ENCODE measurements at regions not wholly inside any gene's neighbourhood (a gene's known extent, or its start where the extent isn't known, plus 50 kb on each side); places are given as distances from the start of the nearest gene placed in this dataset.

- 91% methylated on average over 16 of the region's 16 CpGs for whole genome bisulfite sequencing
- no peak for DNase-seq (ENCODE audit: extremely low spot score)
- Histone ChIP-seq H3K4me3 (ENCODE audit: low read depth, low read length) (no peak overlapping the region), H3K27ac (ENCODE audit: low read depth) (no peak overlapping the region), H3K36me3 (ENCODE audit: insufficient read depth) (no peaks in the 10 kb centered on the region), H3K4me1 (ENCODE audit: insufficient read depth) (no peaks in the 10 kb centered on the region)
These were observed 369.8 kb upstream of the SMIM30 start for GRCh38 chr7:113487925-113488731.

GRCh38 chr7:113486548-113486947, 368.2 kb upstream of the SMIM30 start:
- Histone ChIP-seq H3K36me3 (ENCODE audit: insufficient read depth) (no peaks in the 10 kb centered on the region), H3K27ac (ENCODE audit: low read depth) (no peak overlapping the region), H3K4me1 (ENCODE audit: insufficient read depth) (no peaks in the 10 kb centered on the region), H3K4me3 (ENCODE audit: low read depth, low read length) (no peak overlapping the region)
- no peak for DNase-seq (ENCODE audit: extremely low spot score)
- 93% methylated on average over 2 of the region's 2 CpGs for WGBS

- DNase-seq (ENCODE audit: extremely low spot score) = no peak
- Histone ChIP-seq H3K4me3 (ENCODE audit: low read depth, low read length) (no peak overlapping the region), H3K4me1 (ENCODE audit: insufficient read depth) (no peaks in the 10 kb centered on the region), H3K36me3 (ENCODE audit: insufficient read depth) (no peaks in the 10 kb centered on the region), H3K27ac (ENCODE audit: low read depth) (no peak overlapping the region)
- WGBS = 92% methylated on average over 4 of the region's 4 CpGs
These were observed 365.3 kb upstream of the SMIM30 start for GRCh38 chr7:113483657-113484056.

DNA sequence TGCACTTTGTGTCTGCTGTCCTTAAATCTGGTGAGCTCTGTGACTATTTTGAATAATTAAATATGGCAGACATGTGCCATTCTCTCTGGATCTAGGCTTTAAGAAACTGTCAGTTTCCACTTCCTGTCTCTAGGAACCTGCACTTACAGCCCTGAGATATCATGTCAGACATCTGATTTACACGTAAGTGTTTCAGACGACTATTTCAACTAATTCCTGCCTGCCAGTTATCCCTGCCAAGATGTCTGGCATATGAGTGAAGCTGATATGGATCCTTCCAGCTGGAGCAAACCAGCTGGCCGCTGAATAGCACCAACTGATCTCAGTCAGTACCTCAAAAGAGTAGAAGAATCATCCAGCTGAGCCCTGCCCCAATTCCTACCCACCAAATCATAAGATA, 362.2 kb upstream of the SMIM30 start:
- Histone ChIP-seq H3K4me1 (ENCODE audit: insufficient read depth) (no peaks in the 10 kb centered on the region), H3K36me3 (ENCODE audit: insufficient read depth) (no peaks in the 10 kb centered on the region), H3K4me3 (ENCODE audit: low read depth, low read length) (no peak overlapping the region), H3K27ac (ENCODE audit: low read depth) (no peak overlapping the region)
- DNase-seq (ENCODE audit: extremely low spot score) = no peak
- 80% methylated on average over 3 of the region's 3 CpGs for WGBS

GRCh38 chr7:113464096-113464855, 345.9 kb upstream of the SMIM30 start:
- Histone ChIP-seq H3K27ac (ENCODE audit: low read depth) (no peak overlapping the region), H3K36me3 (ENCODE audit: insufficient read depth) (no peaks in the 10 kb centered on the region), H3K4me1 (ENCODE audit: insufficient read depth) (no peaks in the 10 kb centered on the region), H3K4me3 (ENCODE audit: low read depth, low read length) (no peak overlapping the region)
- WGBS = 79% methylated on average over 3 of the region's 3 CpGs
- no peak for DNase-seq (ENCODE audit: extremely low spot score)

- Histone ChIP-seq H3K4me1 (ENCODE audit: insufficient read depth) (no peaks in the 10 kb centered on the region), H3K27ac (ENCODE audit: low read depth) (no peak overlapping the region), H3K36me3 (ENCODE audit: insufficient read depth) (no peaks in the 10 kb centered on the region), H3K4me3 (ENCODE audit: low read depth, low read length) (no peak overlapping the region)
- WGBS = 65% methylated on average over 5 of the region's 5 CpGs
- DNase-seq (ENCODE audit: extremely low spot score) = no peak
These were observed 341.7 kb upstream of the SMIM30 start for GRCh38 chr7:113460067-113460466.

GRCh38 chr7:113456533-113456932, 338.2 kb upstream of the SMIM30 start:
- Histone ChIP-seq H3K4me3 (ENCODE audit: low read depth, low read length) (no peak overlapping the region), H3K4me1 (ENCODE audit: insufficient read depth) (no peaks in the 10 kb centered on the region), H3K36me3 (ENCODE audit: insufficient read depth) (no peaks in the 10 kb centered on the region), H3K27ac (ENCODE audit: low read depth) (no peak overlapping the region)
- WGBS = 94% methylated on average over 11 of the region's 11 CpGs
- no peak for DNase-seq (ENCODE audit: extremely low spot score)

DNA sequence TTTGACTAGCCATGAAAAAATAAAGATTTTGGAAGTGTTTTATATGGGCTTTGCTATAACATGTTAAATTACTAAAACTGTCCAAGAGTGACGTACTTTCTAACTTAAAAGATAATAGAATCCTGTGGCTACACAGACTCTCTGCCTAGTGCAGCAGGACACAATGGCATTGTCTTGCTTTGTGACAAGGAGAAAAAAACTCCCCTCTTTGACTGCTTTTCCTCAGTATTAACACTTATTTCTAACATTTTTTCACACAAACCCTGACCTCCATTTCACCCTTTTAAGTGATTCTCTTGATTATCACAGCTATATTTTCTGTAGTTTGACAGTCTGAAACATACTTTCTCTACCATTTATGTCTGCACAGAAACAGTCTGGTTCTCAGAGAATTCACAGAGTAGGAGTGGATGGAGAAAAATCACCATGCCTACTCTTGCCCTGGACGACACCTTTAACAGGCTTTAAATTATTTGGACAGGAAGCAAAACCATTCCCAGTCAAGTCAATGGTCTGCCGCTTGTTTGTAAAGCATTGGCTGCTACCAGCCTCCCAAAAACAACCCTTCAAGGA, 336.3 kb upstream of the SMIM30 start:
- 52% methylated on average over 3 of the region's 3 CpGs for WGBS
- Histone ChIP-seq H3K27ac (ENCODE audit: low read depth) (no peak overlapping the region), H3K4me1 (ENCODE audit: insufficient read depth) (no peaks in the 10 kb centered on the region), H3K36me3 (ENCODE audit: insufficient read depth) (no peaks in the 10 kb centered on the region), H3K4me3 (ENCODE audit: low read depth, low read length) (no peak overlapping the region)
- DNase-seq (ENCODE audit: extremely low spot score) = no peak

DNA sequence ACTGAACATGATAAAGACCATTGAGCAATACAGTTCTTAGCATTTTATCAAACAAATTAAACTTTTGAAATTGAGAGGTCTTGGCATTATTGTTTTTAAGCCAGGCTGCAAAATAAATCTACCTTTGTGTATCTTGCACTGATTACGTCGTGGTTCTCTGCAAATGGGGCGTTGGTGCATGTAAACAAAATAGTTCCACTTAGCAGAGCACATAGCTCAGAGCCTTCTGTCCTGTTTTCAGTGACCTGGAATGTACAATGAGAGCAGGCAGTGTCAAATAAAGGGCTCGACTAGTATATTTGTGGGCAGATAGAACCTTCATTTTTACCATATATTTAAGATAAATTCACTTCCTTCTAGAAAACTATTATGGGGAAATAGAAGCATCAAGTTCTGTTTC, 333.9 kb upstream of the SMIM30 start:
- no peak for DNase-seq (ENCODE audit: extremely low spot score)
- H3K27ac ChIP-seq (ENCODE audit: low read depth) = no peak overlapping the region
- H3K4me3 ChIP-seq (ENCODE audit: low read depth, low read length) = no peak overlapping the region
- no peaks in the 10 kb centered on the region for H3K4me1 ChIP-seq (ENCODE audit: insufficient read depth)
- no peaks in the 10 kb centered on the region for H3K36me3 ChIP-seq (ENCODE audit: insufficient read depth)
- 63% methylated on average over 4 of the region's 4 CpGs for WGBS

- Histone ChIP-seq H3K36me3 (ENCODE audit: insufficient read depth) (no peaks in the 10 kb centered on the region), H3K4me3 (ENCODE audit: low read depth, low read length) (no peak overlapping the region), H3K4me1 (ENCODE audit: insufficient read depth) (no peaks in the 10 kb centered on the region), H3K27ac (ENCODE audit: low read depth) (no peak overlapping the region)
- DNase-seq (ENCODE audit: extremely low spot score) = no peak
- 80% methylated on average over 2 of the region's 2 CpGs for WGBS
These were observed 328.4 kb upstream of the SMIM30 start for GRCh38 chr7:113446791-113447190.

DNA sequence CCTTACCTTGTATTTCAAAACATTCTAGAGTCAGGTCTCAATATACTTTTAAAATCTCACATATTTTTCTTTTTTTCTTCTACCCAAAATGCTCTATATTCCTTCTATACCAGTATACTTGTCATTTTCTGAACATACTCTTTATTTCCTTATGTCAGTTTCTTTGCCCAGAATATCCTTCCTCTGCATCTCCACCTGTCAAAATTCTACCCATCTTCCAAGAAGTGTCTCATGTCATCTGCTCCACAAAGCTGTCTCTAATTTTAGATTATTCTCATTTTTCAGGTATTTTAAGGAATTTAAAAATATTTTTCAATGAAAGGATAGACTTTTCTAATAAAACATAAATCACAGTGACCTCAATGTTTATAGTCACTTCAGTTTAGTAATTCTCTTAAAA, 328.0 kb upstream of the SMIM30 start:
- no peak for DNase-seq (ENCODE audit: extremely low spot score)
- Histone ChIP-seq H3K27ac (ENCODE audit: low read depth) (no peak overlapping the region), H3K4me3 (ENCODE audit: low read depth, low read length) (no peak overlapping the region)

GRCh38 chr7:113444261-113444660, 325.9 kb upstream of the SMIM30 start:
- Histone ChIP-seq H3K27ac (ENCODE audit: low read depth) (no peak overlapping the region), H3K36me3 (ENCODE audit: insufficient read depth) (no peaks in the 10 kb centered on the region), H3K4me1 (ENCODE audit: insufficient read depth) (no peaks in the 10 kb centered on the region), H3K4me3 (ENCODE audit: low read depth, low read length) (no peak overlapping the region)
- DNase-seq (ENCODE audit: extremely low spot score) = no peak

More for the DNA sequence above, 328.0 kb upstream of the SMIM30 start:
- no peaks in the 10 kb centered on the region for H3K4me1 ChIP-seq (ENCODE audit: insufficient read depth)
- no peaks in the 10 kb centered on the region for H3K36me3 ChIP-seq (ENCODE audit: insufficient read depth)

GRCh38 chr7:113440173-113440572, 321.8 kb upstream of the SMIM30 start:
- no peaks in the 10 kb centered on the region for H3K4me1 ChIP-seq (ENCODE audit: insufficient read depth)
- no peak for DNase-seq (ENCODE audit: extremely low spot score)
- H3K4me3 ChIP-seq (ENCODE audit: low read depth, low read length) = no peak overlapping the region
- no peak overlapping the region for H3K27ac ChIP-seq (ENCODE audit: low read depth)
- no peaks in the 10 kb centered on the region for H3K36me3 ChIP-seq (ENCODE audit: insufficient read depth)
- 70% methylated on average over 2 of the region's 2 CpGs for WGBS

DNA sequence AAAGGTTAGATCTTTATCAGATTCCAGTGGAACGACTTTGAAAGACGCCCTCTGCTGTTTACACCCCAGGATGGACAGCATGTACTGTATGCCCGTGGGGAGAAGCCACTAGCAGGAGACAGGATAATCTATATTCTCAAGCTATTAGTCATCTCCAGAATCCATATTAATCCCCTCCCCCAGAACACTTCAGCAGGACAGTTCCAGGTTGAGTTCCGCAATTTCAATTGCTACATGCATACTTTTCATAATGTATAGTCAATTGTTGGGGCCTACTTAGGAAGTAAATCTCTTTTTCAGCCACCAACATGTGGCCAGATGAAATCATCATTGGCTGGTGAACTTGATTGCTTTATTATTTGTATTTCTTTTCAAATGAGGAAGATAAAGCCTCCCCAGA, 313.1 kb upstream of the SMIM30 start:
- no peak overlapping the region for H3K4me3 ChIP-seq (ENCODE audit: low read depth, low read length)
- no peaks in the 10 kb centered on the region for H3K36me3 ChIP-seq (ENCODE audit: insufficient read depth)
- no peak for DNase-seq (ENCODE audit: extremely low spot score)
- no peak overlapping the region for H3K27ac ChIP-seq (ENCODE audit: low read depth)
- H3K4me1 ChIP-seq (ENCODE audit: insufficient read depth) = no peaks in the 10 kb centered on the region
- WGBS = 61% methylated on average over 4 of the region's 4 CpGs

All from urinary bladder (tissue), 3 donors.